MCF 10A (cell line): ENCODE measurements at regions not wholly inside any gene's neighbourhood (a gene's known extent, or its start where the extent isn't known, plus 50 kb on each side); places are given as distances from the start of the nearest gene placed in this dataset.

Experiments
- BruUV-seq: library from RNA; stranded (reverse); fragments of 400-500 nt; replicated peaks from 2 replicates; lab custom pipeline; 2021; lab: Mats Ljungman, UMichigan
- CTCF ChIA-PET: fragments of 300-600 bp; sonication (Branson Sonifier 250); formaldehyde crosslinking; extraction: SDS; loops from one replicate; lab custom pipeline; 2021; ENCODE audit warnings: antibody characterized with exemption, inconsistent platforms; lab: Yijun Ruan, JAX
- POLR2A ChIA-PET: fragments of 300-600, 350-650 bp; sonication (Branson Sonifier 250); formaldehyde crosslinking; extraction: SDS; loops from one replicate; lab custom pipeline; 2020; ENCODE audit warnings: antibody characterized with exemption, inconsistent platforms; lab: Yijun Ruan, JAX
- DNase-seq: peaks from one replicate; pipeline ENCODE4 v3.0.0-alpha.2; 2018; ENCODE audit not compliant: unreplicated experiment
- H3K27ac Mint-ChIP-seq: one replicate; pipeline ENCODE4 v1.8.0; 2022; ENCODE audit warnings: mild to moderate bottlenecking, low read depth, mixed read lengths; ENCODE audit not compliant: unreplicated experiment
- H3K27me3 Mint-ChIP-seq: one replicate; pipeline ENCODE4 v1.8.0; 2022; ENCODE audit warnings: mixed read lengths; ENCODE audit not compliant: insufficient read depth, unreplicated experiment
- H3K36me3 Mint-ChIP-seq: one replicate; pipeline ENCODE4 v1.8.0; 2022; ENCODE audit warnings: mild to moderate bottlenecking, moderate library complexity, mixed read lengths; ENCODE audit not compliant: insufficient read depth, unreplicated experiment
- H3K4me1 Mint-ChIP-seq: one replicate; pipeline ENCODE4 v1.8.0; 2022; ENCODE audit warnings: mixed read lengths; ENCODE audit not compliant: insufficient read depth, unreplicated experiment
- H3K4me3 Mint-ChIP-seq: one replicate; pipeline ENCODE4 v1.8.0; 2022; ENCODE audit warnings: mild to moderate bottlenecking, moderate library complexity, mixed read lengths; ENCODE audit not compliant: unreplicated experiment
- H3K9me3 Mint-ChIP-seq: one replicate; pipeline ENCODE4 v1.8.0; 2022; ENCODE audit warnings: mixed read lengths; ENCODE audit not compliant: unreplicated experiment
- CTCF ChIP-seq: fragments of 200-600 bp; IDR thresholded peaks from one replicate; pipeline ENCODE4 v1.8.0; 2022; ENCODE audit warnings: antibody characterized with exemption, mild to moderate bottlenecking; ENCODE audit not compliant: unreplicated experiment
- intact Hi-C: fragments of 100-400 bp; cut with micrococcal nuclease; formaldehyde crosslinking; loops from 2 replicates; pipeline ENCODE4 v1.14.1; 2022

- intact Hi-C loops, result no loop called here
- TF ChIP-seq CTCF, result no peak
- CTCF ChIA-PET, result no interaction called here
- POLR2A ChIA-PET, result no interaction called here
- BruUV-seq, result no TSS peak
- no peak overlapping the region for H3K27ac Mint-ChIP-seq
- DNase-seq, result no peak
- no peak overlapping the region for H3K4me3 Mint-ChIP-seq
- no peaks in the 10 kb centered on the region for H3K36me3 Mint-ChIP-seq
- H3K4me1 Mint-ChIP-seq, result peaks cover 16% of the 10 kb centered on the region
- no peaks in the 10 kb centered on the region for H3K9me3 Mint-ChIP-seq
- H3K27me3 Mint-ChIP-seq, result no peaks in the 10 kb centered on the region
Measured at GRCh38 chr6:170021579-170021978, 269.3 kb downstream of the DLL1 start.

- Mint-ChIP-seq H3K27me3 (peaks cover 11% of the 10 kb centered on the region), H3K4me3 (no peak overlapping the region), H3K4me1 (peaks cover 4% of the 10 kb centered on the region), H3K36me3 (no peaks in the 10 kb centered on the region), H3K9me3 (no peaks in the 10 kb centered on the region), H3K27ac (no peak overlapping the region)
- POLR2A ChIA-PET, result interaction anchor here (0.7 kb wide), 1 partner anchor 11 kb away, joined by 3 read pairs; no protein-coding TSS in a partner anchor
- no TSS peak for BruUV-seq
- CTCF ChIA-PET, result interaction anchor here (0.6 to 1.0 kb wide), 2 partner anchors 20 to 207 kb away, joined by 3 read pairs; no protein-coding TSS in a partner anchor
- DNase-seq, result no peak
- intact Hi-C loops, result no loop called here
- no peak for TF ChIP-seq CTCF
Measured at GRCh38 chr6:170019818-170020583, 268.6 kb downstream of the ERMARD start.

GRCh38 chr6:170018936-170019817 is 267.8 kb downstream of the ERMARD start:
- DNase-seq, result no peak
- intact Hi-C loops, result no loop called here
- Mint-ChIP-seq H3K36me3 (no peaks in the 10 kb centered on the region), H3K9me3 (no peaks in the 10 kb centered on the region), H3K4me1 (no peaks in the 10 kb centered on the region), H3K4me3 (no peak overlapping the region), H3K27ac (no peak overlapping the region), H3K27me3 (peaks cover 19% of the 10 kb centered on the region)
- TF ChIP-seq CTCF, result no peak
- BruUV-seq, result no TSS peak
- ChIA-PET POLR2A (no interaction called here), CTCF (interaction anchor here (0.6 to 1.0 kb wide), 2 partner anchors 20 to 208 kb away, joined by 3 read pairs; no protein-coding TSS in a partner anchor)

DNA sequence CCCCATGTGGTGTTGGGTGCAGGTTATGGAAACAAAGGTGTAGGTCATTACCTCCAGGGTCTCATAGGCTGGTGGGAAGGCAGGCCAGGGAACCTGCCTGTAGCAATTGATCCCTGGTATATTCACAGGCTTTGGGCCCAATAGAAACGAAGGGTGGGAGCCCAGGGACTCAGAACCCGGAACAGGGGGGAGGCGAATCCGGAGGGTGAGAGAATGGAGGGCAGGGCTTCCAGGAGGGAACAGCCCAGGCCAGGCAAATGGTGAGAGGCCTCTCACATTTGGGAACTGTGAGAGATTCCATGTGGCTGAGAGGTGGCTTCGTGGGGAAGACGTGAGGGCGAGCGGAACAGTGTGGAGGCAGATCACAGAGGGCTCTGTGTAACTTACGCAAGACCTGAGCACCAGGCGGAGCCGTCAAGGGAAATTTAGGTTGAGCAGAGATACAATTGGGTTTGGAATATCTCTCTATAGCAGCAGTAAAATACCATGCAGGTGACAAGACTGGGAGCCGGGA is 267.1 kb downstream of the ERMARD start:
- CTCF ChIA-PET, result no interaction called here
- no TSS peak for BruUV-seq
- Mint-ChIP-seq H3K4me3 (no peak overlapping the region), H3K4me1 (no peaks in the 10 kb centered on the region), H3K9me3 (no peaks in the 10 kb centered on the region), H3K27me3 (peaks cover 26% of the 10 kb centered on the region), H3K36me3 (no peaks in the 10 kb centered on the region), H3K27ac (no peak overlapping the region)
- DNase-seq, result no peak
- POLR2A ChIA-PET, result no interaction called here
- no peak for TF ChIP-seq CTCF
- intact Hi-C loops, result no loop called here
